NCI-H526 treated with DMSO at 0.1 percent for 48 hours (cell line): ENCODE measurements at regions not wholly inside any gene's neighbourhood (a gene's known extent, or its start where the extent isn't known, plus 50 kb on each side); places are given as distances from the start of the nearest gene placed in this dataset.
A peak's percentile ranks its signal among the peaks of the same experiment; 100 is the strongest.
"Not testable (repeated sequence)": the region's sequence is repeated elsewhere in the genome, so short reads cannot be mapped to it uniquely, and the experiment has no call there.

Experiments
- DNase-seq: peaks from one replicate; lab custom pipeline; 2025; lab: John Stamatoyannopoulos, UW

DNA sequence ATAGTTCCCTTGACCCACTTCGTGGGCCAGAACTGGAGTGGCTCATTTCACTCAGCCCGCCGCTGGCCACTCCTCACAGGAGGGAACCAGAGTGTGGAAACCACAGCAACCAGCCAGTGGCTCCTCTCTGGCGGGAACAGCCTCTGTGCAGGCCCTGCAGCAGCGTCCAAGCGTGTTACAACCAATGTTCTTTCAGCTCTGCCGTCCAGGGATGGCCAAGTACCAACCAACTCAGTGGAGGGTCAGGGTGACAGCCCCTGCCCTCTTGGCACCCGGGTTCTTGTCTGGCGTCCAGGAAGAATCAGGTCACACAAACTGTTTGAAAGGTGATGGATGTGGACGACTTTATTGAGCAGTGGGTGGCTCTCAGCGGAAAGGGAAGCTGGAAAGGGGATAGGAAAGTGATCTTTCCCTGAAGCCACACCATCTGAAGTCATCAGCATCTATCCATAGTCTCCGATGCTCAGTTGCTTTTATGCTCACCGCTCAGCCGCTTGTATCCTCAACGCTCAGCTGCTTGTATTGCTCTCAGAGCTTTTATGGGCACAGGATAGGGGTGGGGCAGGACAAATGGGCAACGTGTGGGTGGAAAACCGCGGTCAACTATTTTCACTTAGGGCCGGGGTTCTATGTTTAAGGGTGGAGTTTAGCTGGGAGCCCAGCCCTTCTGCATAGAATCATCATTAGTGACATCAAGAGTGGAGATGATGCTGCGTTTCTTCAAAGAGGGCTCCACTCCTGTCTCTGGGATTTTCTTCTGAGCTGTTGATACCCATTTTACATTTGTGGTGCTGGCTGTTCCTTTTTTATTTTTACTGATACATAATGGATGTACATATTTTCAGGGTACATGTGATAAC lies 250.2 kb downstream of the RRAGC start:
- DNase-seq, result no peak

DNA sequence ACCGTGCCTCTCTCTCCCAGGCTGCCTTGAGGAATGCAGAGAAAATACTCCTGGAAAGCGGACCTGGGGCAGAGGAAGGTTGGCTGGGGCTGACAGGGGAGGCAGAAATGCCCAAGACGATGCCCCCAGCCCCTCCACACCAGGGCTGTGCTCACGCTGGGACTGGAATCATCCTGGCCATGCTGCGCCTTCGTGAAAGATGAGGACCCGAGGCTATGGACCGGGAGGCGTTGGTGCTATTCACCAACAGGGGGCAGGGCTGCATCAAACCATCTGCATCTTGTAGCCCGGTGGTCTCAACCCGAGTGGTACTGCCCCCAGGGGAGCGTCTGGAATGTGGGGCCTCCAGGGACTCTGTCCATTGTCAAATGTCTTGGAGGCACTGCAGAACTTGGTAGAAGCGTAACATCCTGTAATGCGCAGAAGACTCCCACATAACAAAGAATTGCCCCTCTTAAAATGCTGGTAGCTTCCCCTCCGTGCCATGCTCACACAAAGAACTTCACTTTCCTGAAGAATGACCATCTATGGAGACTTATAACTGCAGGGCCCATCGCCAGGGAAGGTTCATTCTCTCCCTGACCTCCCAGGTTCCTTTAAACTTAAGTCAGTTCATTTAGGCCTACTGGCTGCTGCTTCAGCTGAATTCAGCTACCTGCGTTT lies 251.2 kb downstream of the RRAGC start:
- no peak for DNase-seq

DNA sequence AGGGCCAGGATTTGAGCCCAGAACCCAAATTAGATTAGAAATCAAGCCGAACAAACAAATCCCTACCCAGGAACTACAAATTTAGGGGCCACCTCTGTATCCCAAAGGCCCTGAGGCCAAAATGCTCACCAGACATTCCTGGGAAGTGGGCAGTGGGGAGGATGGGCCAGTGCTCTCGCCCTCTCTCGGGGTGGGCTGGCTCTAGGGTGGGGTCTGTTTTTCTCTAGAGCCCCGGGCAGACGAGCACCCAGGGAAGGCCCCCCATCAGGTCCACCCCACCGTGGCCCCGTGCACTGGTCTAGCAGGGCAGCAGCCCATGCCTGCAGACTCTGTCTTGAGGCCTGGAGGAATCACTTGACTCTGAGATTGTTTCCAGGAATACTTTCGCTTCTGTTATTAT lies 252.0 kb downstream of the RRAGC start:
- DNase-seq, result no peak

DNA sequence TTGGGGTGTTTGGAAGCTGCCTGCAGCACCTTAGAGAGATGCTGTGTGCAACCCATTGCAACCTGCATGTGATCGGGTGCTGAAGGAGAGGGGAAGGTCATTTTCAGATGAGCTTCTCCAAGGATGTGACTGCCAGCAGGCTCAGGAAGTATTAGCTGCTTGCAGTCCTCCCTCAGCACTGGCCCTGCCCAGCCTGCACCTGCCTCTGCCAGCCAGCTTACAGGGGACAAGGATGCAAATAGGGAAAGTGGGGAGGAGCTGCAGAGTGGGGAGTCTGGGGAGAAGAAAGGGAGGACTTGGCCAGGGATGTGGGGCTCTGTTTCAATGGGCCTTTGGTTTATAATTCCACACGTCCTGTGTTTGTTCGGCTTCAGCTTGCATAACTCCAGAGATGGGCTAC lies 254.5 kb downstream of the RRAGC start:
- DNase-seq, result peak; percentile 36

DNA sequence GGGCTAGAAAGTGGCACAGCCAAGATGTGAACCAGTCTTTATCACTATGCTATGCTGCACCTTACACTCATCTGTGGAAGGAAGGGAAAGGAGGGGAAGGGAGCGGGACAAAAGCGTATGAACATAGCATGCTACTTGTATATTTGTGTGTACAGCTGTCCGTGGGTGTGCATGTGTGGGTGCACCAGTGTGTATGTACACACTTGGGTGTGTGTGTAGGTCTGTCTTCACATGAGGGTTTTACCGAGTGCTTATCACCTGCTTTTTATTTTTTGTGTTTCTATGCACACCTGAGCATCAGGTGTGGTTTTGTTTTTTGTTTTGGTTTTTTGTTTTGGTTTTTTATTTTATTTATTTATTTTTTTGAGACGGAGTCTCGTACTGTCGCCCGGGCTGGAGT lies 255.7 kb downstream of the RRAGC start:
- DNase-seq, result no peak

DNA sequence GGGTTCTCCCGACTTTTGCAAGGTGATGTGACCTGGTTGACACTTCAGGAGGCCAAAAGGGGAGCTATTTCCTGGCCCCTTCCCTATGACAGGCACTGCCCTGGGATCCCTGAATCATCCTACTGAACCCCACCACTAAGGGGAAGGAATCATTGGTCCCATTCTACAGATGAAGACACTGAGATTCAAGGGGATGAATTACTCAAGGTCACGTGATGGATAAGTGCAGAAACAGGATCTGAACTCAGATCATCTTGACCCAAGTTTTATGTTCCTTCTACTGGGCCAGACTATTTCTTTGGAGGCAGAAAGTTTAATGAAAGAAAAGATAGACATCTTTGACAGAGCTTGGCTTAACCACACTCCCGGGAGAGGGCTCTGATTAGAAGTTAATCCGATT lies 258.7 kb downstream of the RRAGC start:
- no peak for DNase-seq

DNA sequence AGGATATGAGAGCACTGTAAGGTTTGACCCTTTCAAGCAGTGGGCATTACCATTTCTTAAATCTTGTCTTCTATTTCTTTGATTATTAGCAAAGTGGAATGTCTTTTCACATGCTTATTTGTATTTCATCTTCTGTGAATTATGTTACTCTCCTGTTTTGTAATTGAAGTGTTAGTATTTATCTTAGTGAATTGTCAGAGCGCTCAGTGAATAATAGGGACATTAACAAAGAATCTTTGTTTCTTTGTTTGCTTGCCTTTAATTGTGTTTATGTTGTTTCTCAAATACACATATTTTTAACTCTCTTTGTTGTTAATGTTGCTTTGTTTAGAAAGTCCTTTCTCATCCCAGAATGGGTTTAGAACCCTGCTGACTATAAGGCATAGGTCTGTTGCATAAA lies 259.3 kb downstream of the RRAGC start:
- no peak for DNase-seq

DNA sequence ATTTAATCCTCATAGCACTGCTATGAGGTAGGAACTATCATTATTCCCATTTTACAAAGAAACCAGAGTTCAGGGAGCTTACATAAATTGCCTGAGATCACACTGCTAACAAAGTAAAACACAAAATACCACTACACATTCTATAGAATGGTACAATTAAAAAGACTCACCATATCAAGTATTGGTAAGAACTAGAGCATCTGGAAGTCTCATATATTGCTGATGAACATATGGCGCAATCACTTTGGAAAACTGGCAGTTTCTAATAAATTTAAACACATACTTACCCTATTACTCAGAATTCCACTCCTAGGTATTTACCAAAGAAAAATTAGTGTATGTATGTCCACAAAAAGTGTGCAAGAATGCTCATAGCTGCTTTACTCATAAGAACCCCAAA lies 261.5 kb downstream of the RRAGC start:
- DNase-seq, result no peak

DNA sequence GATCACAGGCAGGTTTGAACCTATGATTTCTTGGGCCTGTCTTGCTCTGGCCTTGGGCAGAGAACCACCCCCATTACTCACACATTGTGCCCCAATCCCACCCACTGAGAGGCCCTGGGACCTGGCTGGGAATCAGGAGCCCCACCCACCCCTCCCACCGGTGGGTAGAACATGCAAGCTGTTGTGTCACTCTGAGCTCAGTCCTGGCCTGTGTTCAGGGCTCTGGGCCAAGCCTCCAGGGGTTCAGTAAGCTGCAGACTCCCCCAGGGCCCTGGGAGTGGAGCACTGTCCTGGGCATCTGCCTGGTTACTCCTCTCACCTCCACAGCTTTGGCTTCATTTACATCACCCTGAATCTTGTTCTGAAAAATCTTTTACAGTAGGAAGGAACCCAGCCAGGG lies 270.5 kb downstream of the RRAGC start:
- DNase-seq, result no peak

DNA sequence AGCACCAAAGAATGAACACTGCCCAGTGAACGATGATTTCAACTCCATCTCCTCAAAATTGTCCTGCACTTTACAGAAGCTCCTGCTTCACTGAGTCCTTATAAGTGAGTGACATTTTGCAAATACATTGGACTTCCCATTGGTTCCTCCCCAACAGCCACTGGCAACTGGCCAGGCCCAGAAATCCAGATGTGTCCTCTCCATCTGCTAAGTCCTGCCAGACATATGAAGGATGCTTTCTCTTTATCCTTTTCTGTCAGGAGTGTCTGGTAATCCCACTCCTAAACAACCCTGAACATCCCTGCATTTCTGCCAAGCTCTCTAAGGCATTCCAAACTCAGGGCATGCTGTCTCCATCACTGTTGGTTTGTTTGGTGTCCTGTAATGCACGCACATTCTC lies 271.8 kb downstream of the RRAGC start:
- DNase-seq, result no peak

DNA sequence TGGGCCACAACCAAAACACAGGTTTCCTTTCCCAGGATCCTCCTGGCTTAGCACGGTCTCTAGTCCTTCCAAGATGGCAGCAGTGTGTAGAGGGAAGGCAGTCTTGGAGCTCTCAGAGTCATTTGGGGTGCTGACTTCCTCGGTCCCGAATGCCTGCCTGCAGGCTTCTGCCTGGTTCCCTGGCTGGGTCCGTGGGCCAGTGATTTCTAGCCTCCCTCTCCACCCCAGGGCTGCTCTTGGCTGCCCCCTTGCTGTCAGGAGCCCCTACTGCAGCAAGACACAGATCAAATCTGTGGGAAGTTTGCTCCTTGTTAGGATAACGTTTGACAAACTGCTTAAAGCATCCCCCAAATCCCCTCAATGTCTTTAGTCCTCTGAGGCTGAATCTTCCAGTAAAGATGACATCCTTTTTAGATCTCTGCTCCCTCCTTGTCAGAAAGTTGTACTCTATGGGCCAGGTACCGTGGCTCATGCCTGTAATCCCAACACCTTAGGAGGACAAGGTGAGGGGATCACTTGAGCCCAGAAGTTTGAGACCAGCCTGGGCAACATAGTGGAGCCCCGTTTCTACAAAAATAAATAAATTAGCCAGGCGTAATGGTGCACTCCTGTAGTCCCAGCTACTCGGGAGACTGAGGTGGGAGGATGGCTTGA lies 272.5 kb downstream of the RRAGC start:
- peak; percentile 17 for DNase-seq

DNA sequence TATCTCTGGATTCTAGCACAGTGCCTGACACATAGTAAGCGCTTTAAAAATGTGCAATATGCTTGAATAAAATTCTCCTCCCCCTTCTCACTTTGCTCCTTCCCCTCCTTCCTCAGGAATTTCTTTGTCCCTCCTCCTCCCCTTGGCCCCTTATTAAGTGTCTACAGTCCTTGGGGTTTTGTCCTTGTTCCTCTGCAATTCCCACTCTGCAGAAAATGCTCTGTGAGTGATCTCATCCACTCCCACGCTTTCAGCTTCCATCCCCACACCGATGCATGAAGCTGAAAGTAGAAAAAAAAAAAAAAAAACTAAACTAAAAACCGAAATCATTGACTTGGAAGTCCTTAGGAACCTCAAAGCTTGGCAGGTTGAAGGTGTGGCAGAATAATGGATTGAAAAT lies 273.6 kb downstream of the RRAGC start:
- DNase-seq, result no peak

DNA sequence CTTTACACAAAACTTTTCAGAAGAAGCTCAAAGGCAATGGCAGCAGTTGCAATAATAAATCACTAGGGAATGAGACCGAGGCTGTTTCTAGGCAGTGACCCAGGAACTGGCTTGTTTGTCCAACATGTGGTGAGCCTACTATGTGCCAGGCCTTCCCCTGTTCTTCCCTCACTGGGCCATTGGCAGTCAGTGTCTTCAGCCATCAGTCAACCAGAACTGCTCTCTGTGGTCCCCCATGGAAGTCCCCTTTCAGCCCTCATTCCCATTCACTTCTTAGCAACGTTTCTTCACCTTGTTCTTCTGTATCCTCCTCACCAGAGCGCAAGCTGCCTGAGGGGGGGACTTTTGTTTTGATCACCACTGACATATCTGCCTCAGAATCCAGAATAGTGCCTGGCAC lies 274.1 kb downstream of the RRAGC start:
- no peak for DNase-seq

DNA sequence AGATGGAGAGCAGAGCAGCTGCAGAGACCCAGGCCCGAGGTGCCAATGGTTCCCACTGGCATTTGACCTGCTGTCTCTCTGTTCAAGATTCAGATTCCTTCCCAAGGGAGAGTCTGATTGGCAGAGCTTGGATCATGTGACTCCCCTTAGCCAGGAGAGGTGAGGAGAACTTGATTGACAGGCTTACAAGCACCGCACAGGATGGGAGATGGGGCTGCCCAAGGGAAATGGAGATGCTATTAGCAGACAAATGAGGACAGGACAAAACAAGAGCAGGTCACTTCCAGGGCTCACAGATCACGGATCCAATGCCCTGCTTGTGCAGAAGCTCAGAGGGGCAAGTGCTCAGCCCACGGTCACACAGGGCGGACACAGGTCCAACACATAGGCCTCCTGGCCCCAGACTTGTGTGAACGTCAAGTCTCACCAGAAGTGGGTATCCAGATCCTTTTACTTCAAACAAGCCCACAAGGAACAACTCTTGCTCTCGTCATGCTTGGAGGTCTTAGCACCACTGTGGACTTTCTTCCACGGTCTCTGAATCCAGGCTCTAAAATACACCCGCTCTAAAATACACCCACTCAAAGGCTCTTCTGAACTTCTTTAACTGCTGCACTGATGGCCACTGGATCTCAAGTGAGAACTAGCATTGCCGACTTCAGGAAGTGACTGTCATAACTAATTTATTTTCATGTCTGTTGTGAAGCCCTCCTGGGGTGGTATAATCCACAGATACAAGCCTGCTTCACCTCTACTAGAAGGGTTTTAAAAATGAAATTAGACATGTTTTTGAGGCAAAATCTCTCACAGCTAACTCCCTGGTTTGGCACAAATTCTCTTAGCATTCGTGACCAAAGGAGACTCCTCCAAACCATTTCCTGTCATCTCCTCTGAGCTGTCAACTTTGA lies 274.9 kb downstream of the RRAGC start:
- no peak for DNase-seq

DNA sequence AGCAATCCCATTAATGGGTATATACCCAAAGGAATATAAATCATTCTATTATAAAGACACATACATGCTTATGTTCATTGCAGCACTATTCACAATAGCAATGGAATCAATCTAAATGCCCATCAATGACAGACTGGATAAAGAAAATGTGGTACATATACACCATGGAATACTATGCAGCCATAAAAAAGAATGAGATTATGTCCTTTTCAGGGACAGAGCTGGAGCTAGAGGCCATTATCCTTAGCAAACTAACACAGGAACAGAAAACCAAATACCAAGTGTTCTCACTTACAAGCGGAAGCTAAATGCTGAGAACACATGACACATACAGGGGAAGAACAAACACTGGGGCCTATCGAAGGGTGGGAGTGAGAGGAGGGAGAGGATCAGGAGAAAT lies 276.3 kb downstream of the RRAGC start:
- not testable (repeated sequence) for DNase-seq

DNA sequence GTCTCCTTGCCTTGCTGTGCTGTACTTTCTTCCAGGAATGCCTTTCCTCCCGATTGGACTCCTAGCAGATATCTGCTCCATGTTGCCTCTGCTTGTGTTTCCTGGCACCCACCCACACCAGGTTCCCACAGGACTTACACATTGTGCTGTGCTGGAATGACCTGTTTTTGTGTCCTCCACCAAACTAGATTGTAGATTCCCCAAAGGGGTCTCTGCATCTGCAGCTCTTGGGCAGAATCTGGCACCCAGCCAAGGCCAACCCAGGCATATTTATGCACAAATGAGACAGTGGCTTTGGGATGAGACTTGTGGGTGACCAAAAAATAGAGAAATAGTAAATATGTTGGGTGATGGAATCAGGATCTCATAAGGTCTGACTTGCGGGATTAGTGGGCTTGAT lies 278.2 kb downstream of the RRAGC start:
- no peak for DNase-seq

DNA sequence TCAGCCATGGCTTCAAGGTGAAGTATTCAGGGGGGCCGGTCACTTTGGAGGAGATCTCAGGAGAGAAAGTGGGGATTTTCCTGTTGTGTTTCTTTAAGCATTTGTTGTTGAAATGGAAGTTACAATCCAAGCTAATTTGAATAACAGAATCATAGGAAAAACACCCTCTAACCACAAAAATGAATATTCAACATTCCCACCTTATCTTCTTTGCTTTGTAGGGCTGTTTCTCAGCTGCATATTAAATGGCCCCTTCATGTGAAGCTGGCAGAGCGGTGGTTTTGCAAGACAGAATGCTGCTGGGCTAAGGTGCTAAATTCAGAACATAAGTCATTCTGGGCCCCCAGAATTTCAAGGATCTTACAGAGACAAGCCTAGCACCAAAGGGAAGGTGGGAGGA lies 279.0 kb downstream of the RRAGC start:
- DNase-seq, result peak; percentile 95

DNA sequence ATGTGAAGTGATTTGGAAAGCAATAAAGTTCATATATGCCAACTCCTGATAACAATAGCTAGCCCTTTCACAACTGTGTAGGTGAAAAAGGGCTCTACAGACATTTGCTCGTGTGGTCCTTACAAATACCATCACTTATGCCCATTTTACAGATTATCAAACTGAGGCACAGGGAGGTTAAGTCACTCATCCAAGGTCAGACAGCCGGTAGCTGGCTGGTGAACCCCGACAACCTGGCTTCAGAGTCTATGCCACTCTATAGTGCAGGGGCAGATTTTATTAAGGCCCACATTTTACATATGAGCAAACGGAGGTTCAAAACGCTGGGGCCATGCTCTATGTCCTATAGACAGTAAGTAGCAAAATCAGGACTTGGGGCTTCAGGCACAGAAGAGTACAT lies 280.5 kb downstream of the RRAGC start:
- DNase-seq, result no peak

DNA sequence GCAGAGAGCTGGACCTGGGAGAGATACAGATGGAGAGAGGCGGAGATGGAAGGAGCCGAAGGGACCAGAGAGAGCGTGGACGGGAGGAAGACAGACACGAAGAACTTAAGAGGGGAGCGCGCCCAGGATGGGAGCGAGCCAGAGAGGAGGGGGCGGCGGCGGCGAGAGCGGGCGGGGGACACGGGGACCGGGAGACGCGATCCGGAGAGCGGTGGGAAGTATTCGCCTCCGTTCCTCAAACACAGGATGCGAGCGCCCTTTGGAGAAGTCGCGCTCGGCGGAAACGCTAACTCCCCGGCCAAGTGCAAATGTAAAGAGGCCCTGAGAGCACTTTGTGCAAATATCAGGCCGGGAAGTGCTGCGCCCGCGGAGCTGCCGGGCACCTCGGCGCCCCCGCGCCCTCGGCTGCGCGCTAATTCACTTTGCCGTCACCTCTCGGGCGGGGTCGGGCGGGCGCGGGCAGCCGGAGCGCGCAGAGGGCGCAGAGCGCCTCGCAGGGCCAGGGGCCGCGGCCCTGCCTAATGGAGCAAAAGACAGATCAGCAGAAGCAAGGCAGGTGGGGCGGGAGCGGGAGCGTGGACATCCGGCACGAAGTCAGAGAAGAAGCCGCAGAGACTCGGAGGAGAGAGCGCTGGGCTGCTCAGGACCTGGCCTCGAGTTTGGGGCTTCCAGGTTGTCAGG lies 281.2 kb downstream of the RRAGC start:
- DNase-seq, result no peak

DNA sequence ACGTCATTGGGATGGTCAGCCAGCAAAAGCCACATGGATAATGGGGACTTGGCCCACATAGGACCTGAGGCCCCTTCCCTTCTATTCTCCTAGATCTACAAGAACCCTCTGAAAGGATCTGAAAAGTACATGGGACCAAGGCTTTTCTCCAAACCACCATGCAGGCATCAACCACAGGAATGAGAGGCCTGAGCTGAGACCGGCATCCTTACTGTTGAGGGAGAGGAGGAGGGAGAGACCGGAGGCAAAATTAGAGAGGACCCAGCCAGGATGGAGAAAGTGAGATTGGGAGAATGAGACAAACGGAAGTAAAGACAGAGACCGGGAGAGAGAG lies 281.7 kb downstream of the RRAGC start:
- no peak for DNase-seq

DNA sequence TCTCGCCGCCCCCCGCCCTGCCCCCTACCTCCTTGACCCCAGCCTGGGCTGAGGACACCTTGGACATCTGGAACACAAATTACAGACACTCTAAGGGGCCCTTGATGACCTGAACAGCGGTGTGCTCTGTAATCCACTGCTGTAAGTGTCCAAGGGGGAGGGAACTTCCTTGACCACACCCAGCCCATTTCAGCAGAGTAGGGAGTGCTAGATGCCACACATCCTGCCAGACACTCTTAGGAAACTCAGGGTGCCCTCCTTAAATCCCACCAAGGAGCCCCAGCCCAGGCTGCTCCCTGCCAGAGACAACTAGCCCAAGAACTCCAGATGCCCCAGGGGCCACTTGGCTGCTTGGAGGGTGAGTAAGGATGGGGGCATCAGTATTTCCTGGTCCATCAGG lies 282.2 kb downstream of the RRAGC start:
- DNase-seq, result no peak

DNA sequence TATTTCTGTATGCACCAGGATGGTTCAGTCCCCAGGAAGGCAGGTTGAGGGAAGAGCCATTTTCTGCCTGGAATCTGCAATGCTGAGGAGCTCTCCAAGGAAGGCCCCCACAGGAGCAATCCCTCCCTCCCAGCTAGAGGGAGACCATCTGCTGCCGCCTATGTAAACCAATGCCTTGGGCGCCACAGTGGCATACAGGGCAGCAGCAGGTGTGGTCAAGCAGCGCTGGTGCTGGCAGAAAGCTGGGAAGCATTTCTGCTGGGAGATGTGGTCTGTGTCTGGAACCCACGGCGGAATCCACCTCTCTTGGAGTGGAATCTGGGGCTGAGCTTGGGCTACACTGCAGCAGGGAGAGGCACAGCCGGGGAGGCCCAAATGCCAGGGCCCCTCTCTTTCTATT lies 283.3 kb downstream of the RRAGC start:
- DNase-seq, result peak; percentile 40
